H9 (cell line): ENCODE measurements at regions not wholly inside any gene's neighbourhood (a gene's known extent, or its start where the extent isn't known, plus 50 kb on each side); places are given as distances from the start of the nearest gene placed in this dataset.

Experiments used
- DNase-seq: peaks from one replicate; pipeline ENCODE4 v3.0.0-alpha.2; 2017
- H2AFZ ChIP-seq: one replicate; pipeline ENCODE4 v1.6.1; 2013; ENCODE audit warnings: mild to moderate bottlenecking, low read length, control low read depth, moderate library complexity
- H2AK5ac ChIP-seq: 2 replicates; pipeline ENCODE4 v1.6.1; 2013; ENCODE audit warnings: low read length, control low read depth, mixed read lengths; ENCODE audit not compliant: insufficient read length
- H2BK120ac ChIP-seq: one replicate; pipeline ENCODE4 v1.6.1; 2013; ENCODE audit warnings: low read depth, mild to moderate bottlenecking, low read length, control low read depth, inconsistent platforms; ENCODE audit not compliant: poor library complexity, severe bottlenecking
- H2BK12ac ChIP-seq: 2 replicates; pipeline ENCODE4 v1.6.1; 2013; ENCODE audit warnings: low read length, control low read depth, mixed read lengths, low read depth; ENCODE audit not compliant: insufficient read length
- H2BK15ac ChIP-seq: 2 replicates; pipeline ENCODE4 v1.6.1; 2013; ENCODE audit warnings: low read depth, low read length, control low read depth
- H2BK20ac ChIP-seq: one replicate; pipeline ENCODE4 v1.6.1; 2013; ENCODE audit warnings: low read depth, mild to moderate bottlenecking, low read length, control low read depth, inconsistent platforms; ENCODE audit not compliant: poor library complexity, severe bottlenecking
- H2BK5ac ChIP-seq: 2 replicates; pipeline ENCODE4 v1.6.1; 2013; ENCODE audit warnings: low read length, control low read depth, mixed read lengths; ENCODE audit not compliant: insufficient read length
- H3K14ac ChIP-seq: 2 replicates; pipeline ENCODE4 v1.6.1; 2013; ENCODE audit warnings: low read length, control low read depth; ENCODE audit not compliant: insufficient read depth
- H3K18ac ChIP-seq: 2 replicates; pipeline ENCODE4 v1.6.1; 2013; ENCODE audit warnings: low read depth, mild to moderate bottlenecking, mixed read lengths, low read length, control low read depth; ENCODE audit not compliant: insufficient read length
- H3K23ac ChIP-seq: 2 replicates; pipeline ENCODE4 v1.6.1; 2013; ENCODE audit warnings: low read length, control low read depth, mixed read lengths, low read depth; ENCODE audit not compliant: insufficient read length
- H3K23me2 ChIP-seq: 2 replicates; pipeline ENCODE4 v1.6.1; 2013; ENCODE audit warnings: low read depth, mild to moderate bottlenecking, mixed read lengths, low read length, control low read depth; ENCODE audit not compliant: insufficient read length, poor library complexity, severe bottlenecking
- H3K27ac ChIP-seq: 2 replicates; pipeline ENCODE4 v1.5.1; 2013; ENCODE audit warnings: low read length, control low read depth, mixed read lengths, low read depth; ENCODE audit not compliant: insufficient read length
- H3K27me3 ChIP-seq: 2 replicates; pipeline ENCODE4 v1.6.1; 2013; ENCODE audit warnings: low read length, control low read depth, inconsistent platforms; ENCODE audit not compliant: insufficient read depth
- H3K4ac ChIP-seq: 2 replicates; pipeline ENCODE4 v1.6.1; 2013; ENCODE audit warnings: low read depth, mild to moderate bottlenecking, control low read depth, inconsistent platforms, low read length, moderate library complexity
- H3K4me1 ChIP-seq: 2 replicates; pipeline ENCODE4 v1.6.1; 2013; ENCODE audit warnings: low read length, control low read depth, inconsistent platforms; ENCODE audit not compliant: insufficient read depth
- H3K4me2 ChIP-seq: 2 replicates; pipeline ENCODE4 v1.6.1; 2013; ENCODE audit warnings: low read length, control low read depth, mixed read lengths; ENCODE audit not compliant: insufficient read length, insufficient read depth
- H3K56ac ChIP-seq: 2 replicates; pipeline ENCODE4 v1.6.1; 2013; ENCODE audit warnings: low read depth, mild to moderate bottlenecking, mixed read lengths, low read length, control low read depth; ENCODE audit not compliant: insufficient read length
- H3K79me1 ChIP-seq: 2 replicates; pipeline ENCODE4 v1.6.1; 2013; ENCODE audit warnings: low read depth, mild to moderate bottlenecking, moderate library complexity, low read length, control low read depth, inconsistent platforms; ENCODE audit not compliant: insufficient read depth, poor library complexity, severe bottlenecking
- H3K79me2 ChIP-seq: 2 replicates; pipeline ENCODE4 v1.6.1; 2013; ENCODE audit warnings: low read length, control low read depth, inconsistent platforms; ENCODE audit not compliant: insufficient read depth
- H3K9ac ChIP-seq: 2 replicates; pipeline ENCODE4 v1.6.1; 2013; ENCODE audit warnings: low read length, control low read depth, mixed read lengths; ENCODE audit not compliant: insufficient read length; ENCODE audit errors: extremely low read depth
- H3K9me3 ChIP-seq: one replicate; pipeline ENCODE4 v1.6.1; 2013; ENCODE audit warnings: low read depth, low read length, inconsistent platforms; ENCODE audit not compliant: control insufficient read depth
- H3T11ph ChIP-seq: one replicate; pipeline ENCODE4 v1.6.1; 2013; ENCODE audit warnings: mild to moderate bottlenecking, low read length, control low read depth, inconsistent platforms
- H4K20me1 ChIP-seq: one replicate; pipeline ENCODE4 v1.6.1; 2013; ENCODE audit not compliant: control insufficient read depth, insufficient read length, insufficient read depth
- H4K5ac ChIP-seq: 2 replicates; pipeline ENCODE4 v1.6.1; 2013; ENCODE audit warnings: low read depth, mild to moderate bottlenecking, mixed read lengths, low read length, control low read depth; ENCODE audit not compliant: insufficient read length
- H4K8ac ChIP-seq: replicated peaks from 2 replicates; pipeline ENCODE4 v1.6.1; 2013; ENCODE audit warnings: low read length, control low read depth, mixed read lengths, low read depth; ENCODE audit not compliant: insufficient read length
- H4K91ac ChIP-seq: 2 replicates; pipeline ENCODE4 v1.6.1; 2013; ENCODE audit warnings: low read depth, mild to moderate bottlenecking, moderate library complexity, mixed read lengths, low read length, control low read depth; ENCODE audit not compliant: insufficient read length
- H3K27ac Mint-ChIP-seq, 3 experiments: 2 replicates in 2 of 3; 3 replicates in 1 of 3; pipeline ENCODE4 v1.8.0; 2020 to 2021; ENCODE audit warnings: mixed read lengths in 3 of 3, mild to moderate bottlenecking in 1 of 3, moderate library complexity in 1 of 3
- H3K27me3 Mint-ChIP-seq: 2 replicates; pipeline ENCODE4 v1.8.0; 2021; ENCODE audit warnings: low read depth, mild to moderate bottlenecking, moderate library complexity, mixed read lengths
- H3K36me3 Mint-ChIP-seq, 3 experiments: 2 replicates in 2 of 3; 3 replicates in 1 of 3; pipeline ENCODE4 v1.8.0; 2020 to 2021; ENCODE audit warnings: low read depth in 3 of 3, mixed read lengths in 3 of 3; ENCODE audit not compliant: insufficient read depth in 1 of 3
- H3K4me1 Mint-ChIP-seq, 2 experiments: 2 replicates each; pipeline ENCODE4 v1.8.0; 2020; ENCODE audit warnings: mixed read lengths in 2 of 2
- H3K4me3 Mint-ChIP-seq, 2 experiments: 2 replicates in 1 of 2; 3 replicates in 1 of 2; pipeline ENCODE4 v1.8.0; 2020 to 2021; ENCODE audit warnings: mild to moderate bottlenecking in 2 of 2, mixed read lengths in 2 of 2, moderate library complexity in 1 of 2
- H3K9me3 Mint-ChIP-seq, 2 experiments: 2 replicates in 1 of 2; 3 replicates in 1 of 2; pipeline ENCODE4 v1.8.0; 2020; ENCODE audit warnings: mild to moderate bottlenecking in 2 of 2, mixed read lengths in 2 of 2, moderate library complexity in 1 of 2
- CTCF ChIP-seq: fragments of 200-600 bp; sonication (generic); conservative IDR thresholded peaks from 3 replicates; pipeline ENCODE4 v1.8.0; 2021; ENCODE audit warnings: antibody characterized with exemption, mild to moderate bottlenecking
- WGBS: extraction: QIAGEN DNeasy Blood & Tissue Kit; methylation state at CpG from one replicate; pipeline ENCODE4 v1.1.7; 2013; ENCODE audit warnings: missing lambda C conversion rate, low lambda C conversion rate, mixed read lengths; ENCODE audit not compliant: insufficient read length; ENCODE audit errors: extremely low coverage; 5-methylcytosine and 5-hydroxymethylcytosine counted together

- H3K23ac ChIP-seq = no peak overlapping the region
- no peak overlapping the region for H3K4ac ChIP-seq
- no peak overlapping the region for H3T11ph ChIP-seq
- no peaks in the 10 kb centered on the region for H3K23me2 ChIP-seq
- H3K4me1 ChIP-seq = no peaks in the 10 kb centered on the region; the same call in 1 of the 2 replicates
- H3K9me3 Mint-ChIP-seq = no peaks in the 10 kb centered on the region
- no peaks in the 10 kb centered on the region for H3K27me3 Mint-ChIP-seq
- peaks cover 9% of the 10 kb centered on the region in 2 experiments for H3K4me1 Mint-ChIP-seq
- H4K5ac ChIP-seq = no peak overlapping the region
- H2BK20ac ChIP-seq = no peak overlapping the region
- no peak overlapping the region for H2AFZ ChIP-seq
- no peak overlapping the region for H3K14ac ChIP-seq
- H3K9ac ChIP-seq = no peak overlapping the region
- H2BK15ac ChIP-seq = no peak overlapping the region
- H3K56ac ChIP-seq = no peak overlapping the region
- no peaks in the 10 kb centered on the region for H4K20me1 ChIP-seq
- DNase-seq = no peak
- H3K79me1 ChIP-seq = no peaks in the 10 kb centered on the region
- H3K9me3 ChIP-seq = no peaks in the 10 kb centered on the region
- H2BK120ac ChIP-seq = no peak overlapping the region
- H3K4me2 ChIP-seq = no peak overlapping the region
- H3K36me3 Mint-ChIP-seq = no peaks in the 10 kb centered on the region
- H2AK5ac ChIP-seq = no peak overlapping the region
- no peak overlapping the region for H3K27ac ChIP-seq
- no peak overlapping the region for H2BK12ac ChIP-seq
- H3K27me3 ChIP-seq = no peaks in the 10 kb centered on the region
- H2BK5ac ChIP-seq = no peak overlapping the region
- no peak for TF ChIP-seq CTCF
- no peak overlapping the region for H4K8ac ChIP-seq
- no CpG with 5 or more reads among the region's 6 CpGs for WGBS
- H3K27ac Mint-ChIP-seq = peak overlapping the region in 1 of 3 experiments; percentile 16; a peak in 1 of 7 replicates
- H3K4me3 Mint-ChIP-seq = no peak overlapping the region
- no peak overlapping the region for H4K91ac ChIP-seq
- no peak overlapping the region for H3K18ac ChIP-seq
- H3K79me2 ChIP-seq = no peaks in the 10 kb centered on the region
Observed at GRCh38 chr2:53575721-53576124, 191.9 kb upstream of the CHAC2 start.
